ENCODE measurements at regions not wholly inside any gene's neighbourhood (a gene's known extent, or its start where the extent isn't known, plus 50 kb on each side); places are given as distances from the start of the nearest gene placed in this dataset.

- no peak for TF ChIP-seq ZC3H10 (CRISPR knock-in tag; IDR thresholded peaks at IDR 0.05)
Measured at GRCh38 chr18:73664896-73665295, 482.7 kb downstream of the FBXO15 start (continued).

DNA sequence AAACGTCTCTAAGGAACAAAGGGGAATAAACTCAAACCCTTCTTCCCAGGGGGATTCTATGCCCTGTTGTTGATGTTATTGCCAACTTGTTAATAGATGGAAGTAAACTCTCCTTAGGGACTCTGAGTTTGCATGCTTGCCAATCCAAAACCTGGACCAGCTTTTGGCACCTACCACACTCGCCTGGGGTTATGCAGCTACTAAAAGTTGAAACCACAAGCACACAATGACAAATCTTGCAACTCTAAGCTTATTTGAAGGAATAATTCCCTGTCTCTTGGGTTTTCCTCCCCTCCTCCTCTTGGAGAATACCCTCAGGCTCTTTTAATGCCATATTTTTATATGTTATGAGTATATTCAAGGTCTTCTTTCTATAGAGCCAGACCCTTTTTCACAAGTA is 484.1 kb downstream of the FBXO15 start:
- no peak for ATAC-seq
- TF ChIP-seq, protein P1, sequence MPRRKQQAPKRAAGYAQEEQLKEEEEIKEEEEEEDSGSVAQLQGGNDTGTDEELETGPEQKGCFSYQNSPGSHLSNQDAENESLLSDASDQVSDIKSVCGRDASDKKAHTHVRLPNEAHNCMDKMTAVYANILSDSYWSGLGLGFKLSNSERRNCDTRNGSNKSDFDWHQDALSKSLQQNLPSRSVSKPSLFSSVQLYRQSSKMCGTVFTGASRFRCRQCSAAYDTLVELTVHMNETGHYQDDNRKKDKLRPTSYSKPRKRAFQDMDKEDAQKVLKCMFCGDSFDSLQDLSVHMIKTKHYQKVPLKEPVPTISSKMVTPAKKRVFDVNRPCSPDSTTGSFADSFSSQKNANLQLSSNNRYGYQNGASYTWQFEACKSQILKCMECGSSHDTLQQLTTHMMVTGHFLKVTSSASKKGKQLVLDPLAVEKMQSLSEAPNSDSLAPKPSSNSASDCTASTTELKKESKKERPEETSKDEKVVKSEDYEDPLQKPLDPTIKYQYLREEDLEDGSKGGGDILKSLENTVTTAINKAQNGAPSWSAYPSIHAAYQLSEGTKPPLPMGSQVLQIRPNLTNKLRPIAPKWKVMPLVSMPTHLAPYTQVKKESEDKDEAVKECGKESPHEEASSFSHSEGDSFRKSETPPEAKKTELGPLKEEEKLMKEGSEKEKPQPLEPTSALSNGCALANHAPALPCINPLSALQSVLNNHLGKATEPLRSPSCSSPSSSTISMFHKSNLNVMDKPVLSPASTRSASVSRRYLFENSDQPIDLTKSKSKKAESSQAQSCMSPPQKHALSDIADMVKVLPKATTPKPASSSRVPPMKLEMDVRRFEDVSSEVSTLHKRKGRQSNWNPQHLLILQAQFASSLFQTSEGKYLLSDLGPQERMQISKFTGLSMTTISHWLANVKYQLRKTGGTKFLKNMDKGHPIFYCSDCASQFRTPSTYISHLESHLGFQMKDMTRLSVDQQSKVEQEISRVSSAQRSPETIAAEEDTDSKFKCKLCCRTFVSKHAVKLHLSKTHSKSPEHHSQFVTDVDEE (CRISPR knock-in tag; IDR thresholded peaks at IDR 0.05): no peak
- TF ChIP-seq POU6F1 (CRISPR knock-in tag; IDR thresholded peaks at IDR 0.05; ENCODE audit: borderline replicate concordance, low read depth) (no peak), TOX (CRISPR knock-in tag; IDR thresholded peaks at IDR 0.05; ENCODE audit: borderline replicate concordance) (no peak), ZFP3 (CRISPR knock-in tag; IDR thresholded peaks at IDR 0.05) (no peak), ARNTL (CRISPR knock-in tag; IDR thresholded peaks at IDR 0.05; ENCODE audit: borderline replicate concordance, low read depth) (no peak)

DNA sequence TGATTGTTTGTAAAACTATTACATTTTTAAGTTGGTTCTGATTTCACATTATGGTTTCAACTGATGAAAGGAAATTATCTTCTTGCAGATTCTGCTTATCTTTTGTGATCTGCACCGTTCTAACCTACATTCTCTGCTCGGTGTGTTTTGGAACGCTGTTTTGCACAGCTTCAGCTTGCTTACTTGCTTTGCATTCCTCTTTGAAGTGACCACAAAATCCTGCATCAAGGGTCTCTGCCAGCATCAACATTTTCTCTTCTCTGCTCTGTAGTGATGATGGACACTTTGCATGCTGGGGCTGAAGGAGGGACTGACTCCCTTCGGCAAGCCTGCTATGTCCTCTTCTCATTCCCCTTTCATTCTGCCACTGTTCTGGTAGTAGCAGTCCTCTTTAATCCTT is 485.2 kb downstream of the FBXO15 start:
- ATAC-seq: peak; percentile 59

More for the DNA sequence above, 485.2 kb downstream of the FBXO15 start:
- TF ChIP-seq ZC3H10 (CRISPR knock-in tag; IDR thresholded peaks at IDR 0.05) (no peak), CSDC2 (CRISPR knock-in tag; IDR thresholded peaks at IDR 0.05) (no peak), ZNF565 (CRISPR knock-in tag; conservative IDR thresholded peaks at IDR 0.05; ENCODE audit: low read depth) (no peak), OSR1 (CRISPR knock-in tag; IDR thresholded peaks at IDR 0.05) (no peak), RARB (CRISPR knock-in tag; IDR thresholded peaks at IDR 0.05) (no peak), POU6F1 (CRISPR knock-in tag; IDR thresholded peaks at IDR 0.05; ENCODE audit: borderline replicate concordance, low read depth) (no peak), ARNTL (CRISPR knock-in tag; IDR thresholded peaks at IDR 0.05; ENCODE audit: borderline replicate concordance, low read depth) (no peak), BACH2 (CRISPR knock-in tag; IDR thresholded peaks at IDR 0.05; ENCODE audit: borderline replicate concordance) (no peak), ESRRG (CRISPR knock-in tag; IDR thresholded peaks at IDR 0.05) (no peak), CSRNP3 (CRISPR knock-in tag; IDR thresholded peaks at IDR 0.05) (no peak), PPARA (CRISPR knock-in tag; IDR thresholded peaks at IDR 0.05; ENCODE audit: borderline replicate concordance) (no peak), ZNF70 (CRISPR knock-in tag; IDR thresholded peaks at IDR 0.05) (no peak)
- TF ChIP-seq, protein P2, sequence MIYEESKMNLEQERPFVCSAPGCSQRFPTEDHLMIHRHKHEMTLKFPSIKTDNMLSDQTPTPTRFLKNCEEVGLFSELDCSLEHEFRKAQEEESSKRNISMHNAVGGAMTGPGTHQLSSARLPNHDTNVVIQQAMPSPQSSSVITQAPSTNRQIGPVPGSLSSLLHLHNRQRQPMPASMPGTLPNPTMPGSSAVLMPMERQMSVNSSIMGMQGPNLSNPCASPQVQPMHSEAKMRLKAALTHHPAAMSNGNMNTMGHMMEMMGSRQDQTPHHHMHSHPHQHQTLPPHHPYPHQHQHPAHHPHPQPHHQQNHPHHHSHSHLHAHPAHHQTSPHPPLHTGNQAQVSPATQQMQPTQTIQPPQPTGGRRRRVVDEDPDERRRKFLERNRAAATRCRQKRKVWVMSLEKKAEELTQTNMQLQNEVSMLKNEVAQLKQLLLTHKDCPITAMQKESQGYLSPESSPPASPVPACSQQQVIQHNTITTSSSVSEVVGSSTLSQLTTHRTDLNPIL (CRISPR knock-in tag; IDR thresholded peaks at IDR 0.05; ENCODE audit: low read depth): no peak
- TF ChIP-seq, protein P1 (CRISPR knock-in tag; IDR thresholded peaks at IDR 0.05): no peak
